ENCODE measurements at regions not wholly inside any gene's neighbourhood (a gene's known extent, or its start where the extent isn't known, plus 50 kb on each side); places are given as distances from the start of the nearest gene placed in this dataset.

GRCh38 chr3:150036780-150037179 is 66.1 kb upstream of the PFN2 start:
- TF ChIP-seq CTCF (IDR thresholded peaks at IDR 0.05) (no peak), POLR2A (IDR thresholded peaks at IDR 0.05) (no peak)
